HCT116 (cell line): ENCODE measurements at regions not wholly inside any gene's neighbourhood (a gene's known extent, or its start where the extent isn't known, plus 50 kb on each side); places are given as distances from the start of the nearest gene placed in this dataset.

Experiments
- EZH2 ChIP-seq: fragments of 200-600 bp; sonication (generic); IDR thresholded peaks from 2 replicates; pipeline ENCODE4 v1.6.1; 2017; ENCODE audit warnings: antibody characterized with exemption, mixed run types
- EZH2phosphoT487 ChIP-seq: fragments of 200-600 bp; IDR thresholded peaks from 2 replicates; pipeline ENCODE4 v1.6.1; 2018; ENCODE audit warnings: antibody characterized with exemption, borderline replicate concordance
- JUND ChIP-seq: IDR thresholded peaks from 2 replicates; pipeline ENCODE4 v1.6.1; 2012
- POLR2A ChIP-seq: IDR thresholded peaks from 2 replicates; pipeline ENCODE4 v1.7.0; 2011; ENCODE audit warnings: borderline replicate concordance; ENCODE audit not compliant: insufficient read depth, insufficient read length; ENCODE audit errors: extremely low read depth
- TF ChIP-seq, protein P1 (sequence below), 3 experiments: fragments of 200-600 bp in 1 of 3; sonication (generic) in 1 of 3; IDR thresholded peaks in 2 of 3; conservative IDR thresholded peaks in 1 of 3; 2 replicates each; pipeline ENCODE4 v1.5.1; 2012 to 2017; ENCODE audit warnings: low read depth in 2 of 3, low read length in 2 of 3, antibody characterized with exemption in 1 of 3, borderline replicate concordance in 1 of 3, control low read depth in 1 of 3, mild to moderate bottlenecking in 1 of 3, mixed read lengths in 1 of 3, mixed run types in 1 of 3, moderate library complexity in 1 of 3; ENCODE audit not compliant: insufficient read depth in 1 of 3

DNA sequence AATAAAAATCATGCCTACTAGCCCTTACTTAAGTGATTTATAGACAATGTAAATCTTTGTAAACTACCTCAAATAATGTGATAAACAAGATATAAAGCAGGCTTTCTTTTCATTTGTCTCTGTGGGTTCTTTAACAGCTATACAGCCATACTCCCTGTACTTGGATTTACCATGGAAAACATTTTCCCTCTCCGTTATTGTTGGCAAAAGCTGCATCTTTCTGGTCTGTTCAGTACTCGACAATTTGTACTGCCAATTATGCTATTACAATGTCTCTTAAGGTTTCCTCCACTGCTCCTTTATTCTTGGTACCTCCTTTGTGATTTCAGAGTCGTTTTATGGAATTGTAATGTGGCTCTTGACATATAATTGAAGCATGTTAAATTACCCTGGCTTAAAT is 426.3 kb upstream of the PKDCC start:
- TF ChIP-seq, protein P1, sequence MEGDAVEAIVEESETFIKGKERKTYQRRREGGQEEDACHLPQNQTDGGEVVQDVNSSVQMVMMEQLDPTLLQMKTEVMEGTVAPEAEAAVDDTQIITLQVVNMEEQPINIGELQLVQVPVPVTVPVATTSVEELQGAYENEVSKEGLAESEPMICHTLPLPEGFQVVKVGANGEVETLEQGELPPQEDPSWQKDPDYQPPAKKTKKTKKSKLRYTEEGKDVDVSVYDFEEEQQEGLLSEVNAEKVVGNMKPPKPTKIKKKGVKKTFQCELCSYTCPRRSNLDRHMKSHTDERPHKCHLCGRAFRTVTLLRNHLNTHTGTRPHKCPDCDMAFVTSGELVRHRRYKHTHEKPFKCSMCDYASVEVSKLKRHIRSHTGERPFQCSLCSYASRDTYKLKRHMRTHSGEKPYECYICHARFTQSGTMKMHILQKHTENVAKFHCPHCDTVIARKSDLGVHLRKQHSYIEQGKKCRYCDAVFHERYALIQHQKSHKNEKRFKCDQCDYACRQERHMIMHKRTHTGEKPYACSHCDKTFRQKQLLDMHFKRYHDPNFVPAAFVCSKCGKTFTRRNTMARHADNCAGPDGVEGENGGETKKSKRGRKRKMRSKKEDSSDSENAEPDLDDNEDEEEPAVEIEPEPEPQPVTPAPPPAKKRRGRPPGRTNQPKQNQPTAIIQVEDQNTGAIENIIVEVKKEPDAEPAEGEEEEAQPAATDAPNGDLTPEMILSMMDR (IDR thresholded peaks at IDR 0.05 in 2 of 3, conservative IDR thresholded peaks at IDR 0.05 in 1 of 3; ENCODE audit: borderline replicate concordance in 1 of 3, insufficient read depth in 1 of 3, low read depth in 2 of 3, low read length in 2 of 3): no peak
- TF ChIP-seq POLR2A: no peak
- no peak for TF ChIP-seq EZH2phosphoT487
- no peak for TF ChIP-seq EZH2
- TF ChIP-seq JUND: no peak
